ENCODE measurements at regions not wholly inside any gene's neighbourhood (a gene's known extent, or its start where the extent isn't known, plus 50 kb on each side); places are given as distances from the start of the nearest gene placed in this dataset.
"Not testable (repeated sequence)": the region's sequence is repeated elsewhere in the genome, so short reads cannot be mapped to it uniquely, and the experiment has no call there.

- DNase-seq (ENCODE audit: low spot score), result no peak
Measured at GRCh38 chr11:134866215-134866614, 454.2 kb upstream of the B3GAT1 start.

- no peak for DNase-seq (ENCODE audit: low spot score)
Measured at GRCh38 chr11:134864968-134865305, 452.9 kb upstream of the B3GAT1 start.

GRCh38 chr11:134864233-134864967, 452.4 kb upstream of the B3GAT1 start:
- DNase-seq (ENCODE audit: low spot score), result no peak

- DNase-seq (ENCODE audit: low spot score), result no peak
Measured at GRCh38 chr11:134863294-134863693, 451.3 kb upstream of the B3GAT1 start.

- no peak for DNase-seq (ENCODE audit: low spot score)
Measured at GRCh38 chr11:134862587-134863195, 450.6 kb upstream of the B3GAT1 start.

GRCh38 chr11:134862105-134862502, 450.1 kb upstream of the B3GAT1 start:
- DNase-seq (ENCODE audit: low spot score), result no peak

GRCh38 chr11:134861490-134862104, 449.6 kb upstream of the B3GAT1 start:
- peak; percentile 28 for DNase-seq (ENCODE audit: low spot score)

- no peak for DNase-seq (ENCODE audit: low spot score)
Measured at GRCh38 chr11:134858783-134859480, 446.9 kb upstream of the B3GAT1 start.

- no peak for DNase-seq (ENCODE audit: low spot score)
Measured at GRCh38 chr11:134857035-134857434, 445.0 kb upstream of the B3GAT1 start.

- no peak for DNase-seq (ENCODE audit: low spot score)
Measured at GRCh38 chr11:134856056-134856971, 444.3 kb upstream of the B3GAT1 start.

- no peak for DNase-seq (ENCODE audit: low spot score)
Measured at GRCh38 chr11:134853992-134854991, 442.2 kb upstream of the B3GAT1 start.

- not testable (repeated sequence) for DNase-seq (ENCODE audit: low spot score)
Measured at GRCh38 chr11:134851503-134852224, 439.6 kb upstream of the B3GAT1 start.

GRCh38 chr11:134850566-134850965, 438.5 kb upstream of the B3GAT1 start:
- no peak for DNase-seq (ENCODE audit: low spot score)

GRCh38 chr11:134849833-134850232, 437.8 kb upstream of the B3GAT1 start:
- no peak for DNase-seq (ENCODE audit: low spot score)

- DNase-seq (ENCODE audit: low spot score), result no peak
Measured at GRCh38 chr11:134847083-134847715, 435.2 kb upstream of the B3GAT1 start.

GRCh38 chr11:134846328-134847082, 434.5 kb upstream of the B3GAT1 start:
- DNase-seq (ENCODE audit: low spot score), result no peak

GRCh38 chr11:134845474-134846327, 433.7 kb upstream of the B3GAT1 start:
- DNase-seq (ENCODE audit: low spot score), result no peak

GRCh38 chr11:134844838-134845237, 432.8 kb upstream of the B3GAT1 start:
- no peak for DNase-seq (ENCODE audit: low spot score)

All from iPS-NIHi11 (cell line).